SK-N-SH (cell line): ENCODE measurements at regions not wholly inside any gene's neighbourhood (a gene's known extent, or its start where the extent isn't known, plus 50 kb on each side); places are given as distances from the start of the nearest gene placed in this dataset.

Experiments
- CTCF ChIA-PET: fragments of 300-600, 350-600 bp; formaldehyde crosslinking; extraction: SDS; loops from one replicate; lab custom pipeline; 2021; lab: Yijun Ruan, JAX
- POLR2A ChIA-PET: fragments of 350-600 bp; sonication (Branson Sonifier 250); formaldehyde crosslinking; extraction: SDS; loops from one replicate; lab custom pipeline; 2020; ENCODE audit warnings: antibody characterized with exemption, inconsistent platforms; lab: Yijun Ruan, JAX
- DNase-seq: peaks from one replicate; pipeline ENCODE4 v3.0.0; 2012
- H2AFZ ChIP-seq: fragments of 200-600 bp; sonication (generic); 2 replicates; pipeline ENCODE4 v1.8.1; 2016; ENCODE audit warnings: antibody characterized with exemption, mild to moderate bottlenecking, low read depth
- H3F3A ChIP-seq: fragments of 200-600 bp; sonication (generic); replicated peaks from 2 replicates; pipeline ENCODE3; 2016; ENCODE audit warnings: antibody characterized with exemption, mild to moderate bottlenecking; ENCODE audit not compliant: insufficient read depth
- H3K27ac ChIP-seq, 2 experiments: fragments of 200-500 bp in 1 of 2; fragments of 200-600 bp in 1 of 2; sonication (Bioruptor generic) in 1 of 2; sonication (generic), shearing (Covaris generic) in 1 of 2; 2 replicates each; pipeline versions ENCODE4 v1.5.1 to v1.6.1; 2014 to 2016; ENCODE audit warnings: low read depth in 2 of 2, inconsistent platforms in 1 of 2, low read length in 1 of 2, mild to moderate bottlenecking in 1 of 2, mixed read lengths in 1 of 2
- H3K27me3 ChIP-seq: fragments of 200-600 bp; sonication (generic), shearing (Covaris generic); 2 replicates; pipeline ENCODE4 v1.6.1; 2016; ENCODE audit warnings: mixed run types; ENCODE audit not compliant: insufficient read depth
- H3K36me3 ChIP-seq, 2 experiments: fragments of 200-500 bp in 1 of 2; fragments of 200-600 bp in 1 of 2; sonication (Bioruptor generic) in 1 of 2; sonication (generic) in 1 of 2; replicated peaks in 1 of 2; 2 replicates each; pipeline versions ENCODE3 to v1.5.1; 2014 to 2016; ENCODE audit warnings: low read length in 1 of 2, mild to moderate bottlenecking in 1 of 2; ENCODE audit not compliant: insufficient read depth in 2 of 2, control insufficient read depth in 1 of 2
- H3K4me1 ChIP-seq, 2 experiments: fragments of 200-500 bp in 1 of 2; fragments of 200-600 bp in 1 of 2; sonication (Bioruptor generic) in 1 of 2; sonication (generic), shearing (Covaris generic) in 1 of 2; 2 replicates each; pipeline versions ENCODE4 v1.5.1 to v1.6.1; 2014 to 2016; ENCODE audit warnings: low read depth in 1 of 2, low read length in 1 of 2, mixed run types in 1 of 2; ENCODE audit not compliant: insufficient read depth in 2 of 2, control insufficient read depth in 1 of 2
- H3K4me2 ChIP-seq: fragments of 200-600 bp; sonication (generic), shearing (Covaris generic); 2 replicates; pipeline ENCODE4 v1.6.1; 2017; ENCODE audit warnings: mixed run types
- H3K4me3 ChIP-seq, 2 experiments: fragments of 200-500 bp in 1 of 2; fragments of 200-600 bp in 1 of 2; sonication (Bioruptor generic) in 1 of 2; sonication (generic), shearing (Covaris generic) in 1 of 2; 2 replicates each; pipeline versions ENCODE4 v1.5.1 to v1.8.1; 2014 to 2016; ENCODE audit warnings: low read depth in 2 of 2, inconsistent platforms in 1 of 2, low read length in 1 of 2, mild to moderate bottlenecking in 1 of 2, mixed read lengths in 1 of 2, moderate library complexity in 1 of 2
- H3K79me2 ChIP-seq: fragments of 200-600 bp; sonication (generic); 2 replicates; pipeline ENCODE4 v1.8.1; 2017; ENCODE audit warnings: mild to moderate bottlenecking; ENCODE audit not compliant: insufficient read depth
- H3K9ac ChIP-seq: fragments of 200-600 bp; sonication (generic); 2 replicates; pipeline ENCODE4 v1.6.1; 2017; ENCODE audit warnings: mixed run types
- H3K9me2 ChIP-seq: fragments of 200-600 bp; sonication (generic); 2 replicates; pipeline ENCODE4 v1.6.1; 2017; ENCODE audit warnings: mixed run types
- H3K9me3 ChIP-seq: fragments of 200-600 bp; sonication (generic); 2 replicates; pipeline ENCODE4 v1.6.1; 2017; ENCODE audit warnings: mixed run types, mild to moderate bottlenecking, moderate library complexity
- H4K20me1 ChIP-seq: fragments of 200-600 bp; sonication (generic); 2 replicates; pipeline ENCODE4 v1.6.1; 2017; ENCODE audit warnings: mild to moderate bottlenecking, mixed run types; ENCODE audit not compliant: insufficient read depth
- CHD2 ChIP-seq: fragments of 150-350 bp; IDR thresholded peaks from 2 replicates; pipeline ENCODE4 v1.6.1; 2018; ENCODE audit warnings: low read length; ENCODE audit not compliant: partially characterized antibody
- ELF1 ChIP-seq: IDR thresholded peaks from 2 replicates; pipeline ENCODE4 v1.4.0; 2012
- EZH2phosphoT487 ChIP-seq: fragments of 200-600 bp; sonication (generic); IDR thresholded peaks from 2 replicates; pipeline ENCODE4 v1.6.1; 2017; ENCODE audit warnings: low read depth, mixed run types, mild to moderate bottlenecking, antibody characterized with exemption, moderate library complexity, borderline replicate concordance
- FOSL2 ChIP-seq: IDR thresholded peaks from 2 replicates; pipeline ENCODE4 v1.4.0; 2012; ENCODE audit warnings: low read depth, mild to moderate bottlenecking, moderate library complexity, borderline replicate concordance
- FOXJ3 ChIP-seq: sonication (generic); formaldehyde crosslinking; IDR thresholded peaks from 2 replicates; pipeline ENCODE4 v1.5.1; 2020; ENCODE audit warnings: mild to moderate bottlenecking, missing genetic modification reagents
- FOXM1 ChIP-seq: IDR thresholded peaks from 2 replicates; pipeline ENCODE4 v1.4.0; 2012; ENCODE audit warnings: low read depth, mild to moderate bottlenecking
- GATA2 ChIP-seq: sonication (generic); formaldehyde crosslinking; IDR thresholded peaks from 2 replicates; pipeline ENCODE4 v1.5.0; 2020; ENCODE audit warnings: mild to moderate bottlenecking, missing genetic modification reagents
- MXI1 ChIP-seq: IDR thresholded peaks from 2 replicates; pipeline ENCODE4 v1.6.1; 2012; ENCODE audit warnings: mild to moderate bottlenecking, low read depth, low read length, improper control_type of control experiment
- NFIC ChIP-seq: IDR thresholded peaks from 2 replicates; pipeline ENCODE4 v1.4.0; 2012; ENCODE audit warnings: borderline replicate concordance
- PBX3 ChIP-seq: IDR thresholded peaks from 2 replicates; pipeline ENCODE4; 2012
- POLR2AphosphoS5 ChIP-seq: IDR thresholded peaks from 2 replicates; pipeline ENCODE4 v1.6.1; 2012; ENCODE audit warnings: low read depth, low read length
- REST ChIP-seq: IDR thresholded peaks from 2 replicates; pipeline ENCODE4 v1.6.1; 2012; ENCODE audit warnings: mild to moderate bottlenecking, low read depth, low read length, moderate library complexity
- RXRA ChIP-seq: IDR thresholded peaks from 2 replicates; pipeline ENCODE4 v1.4.0; 2012; ENCODE audit warnings: low read depth, mild to moderate bottlenecking, borderline replicate concordance
- TAF1 ChIP-seq: IDR thresholded peaks from 2 replicates; pipeline ENCODE4 v1.6.1; 2012; ENCODE audit warnings: low read depth, mild to moderate bottlenecking, low read length, moderate library complexity, borderline replicate concordance
- TCF12 ChIP-seq: IDR thresholded peaks from 2 replicates; pipeline ENCODE4 v1.4.0; 2012
- TEAD4 ChIP-seq: IDR thresholded peaks from 2 replicates; pipeline ENCODE4 v1.4.0; 2012; ENCODE audit warnings: mild to moderate bottlenecking, borderline replicate concordance; ENCODE audit not compliant: insufficient read depth
- YY1 ChIP-seq: IDR thresholded peaks from 2 replicates; pipeline ENCODE4 v1.4.0; 2012; ENCODE audit warnings: low read depth, mild to moderate bottlenecking
- ZBTB33 ChIP-seq: IDR thresholded peaks from 2 replicates; pipeline ENCODE4 v1.4.0; 2012; ENCODE audit warnings: low read depth, borderline replicate concordance

- H3K9ac ChIP-seq, result no peak overlapping the region
- no peaks in the 10 kb centered on the region for H3K4me1 ChIP-seq
- H4K20me1 ChIP-seq, result no peaks in the 10 kb centered on the region
- ChIA-PET POLR2A (no interaction called here), CTCF (no interaction called here)
- no peaks in the 10 kb centered on the region for H3K36me3 ChIP-seq
- no peaks in the 10 kb centered on the region for H3F3A ChIP-seq
- DNase-seq, result no peak
- no peaks in the 10 kb centered on the region for H3K27me3 ChIP-seq
- no peaks in the 10 kb centered on the region for H3K79me2 ChIP-seq
- no peak overlapping the region for H2AFZ ChIP-seq
- no peak overlapping the region for H3K27ac ChIP-seq
- no peak for TF ChIP-seq TCF12
- TF ChIP-seq FOSL2, result no peak
- TF ChIP-seq NFIC, result no peak
- no peak for TF ChIP-seq TEAD4
- no peak for TF ChIP-seq REST
- TF ChIP-seq CHD2, result no peak
- no peak for TF ChIP-seq ZBTB33
- H3K4me3 ChIP-seq, result no peak overlapping the region
- no peak overlapping the region for H3K4me2 ChIP-seq
- H3K9me3 ChIP-seq, result peaks cover under 1% of the 10 kb centered on the region
- no peaks in the 10 kb centered on the region for H3K9me2 ChIP-seq
Measured at GRCh38 chr7:54129035-54129434, 413.1 kb upstream of the VSTM2A start.

GRCh38 chr7:54141576-54141975 lies 400.6 kb upstream of the VSTM2A start:
- Histone ChIP-seq H3K4me1 (no peaks in the 10 kb centered on the region), H3K79me2 (no peaks in the 10 kb centered on the region), H3K9me3 (peaks cover 4% of the 10 kb centered on the region; the same call in 1 of the 2 replicates), H3F3A (no peaks in the 10 kb centered on the region), H2AFZ (no peak overlapping the region), H3K36me3 (no peaks in the 10 kb centered on the region), H4K20me1 (no peaks in the 10 kb centered on the region), H3K9me2 (no peaks in the 10 kb centered on the region), H3K4me2 (no peak overlapping the region), H3K27ac (no peak overlapping the region), H3K9ac (no peak overlapping the region), H3K4me3 (no peak overlapping the region), H3K27me3 (no peaks in the 10 kb centered on the region)
- ChIA-PET CTCF (no interaction called here), POLR2A (no interaction called here)
- DNase-seq, result no peak
- TF ChIP-seq PBX3 (no peak), ELF1 (no peak), EZH2phosphoT487 (no peak), NFIC (no peak), POLR2AphosphoS5 (no peak), MXI1 (no peak), GATA2 (CRISPR knock-in tag) (no peak), FOXJ3 (CRISPR knock-in tag) (no peak), REST (no peak), YY1 (no peak), TAF1 (no peak), FOXM1 (no peak), RXRA (no peak)
